GM10248 (cell line): ENCODE measurements at regions not wholly inside any gene's neighbourhood (a gene's known extent, or its start where the extent isn't known, plus 50 kb on each side); places are given as distances from the start of the nearest gene placed in this dataset.
"Not testable (repeated sequence)": the region's sequence is repeated elsewhere in the genome, so short reads cannot be mapped to it uniquely, and the experiment has no call there.

ENCODE experiments used
- CTCF ChIA-PET: fragments of 300-600 bp; sonication (Branson Sonifier 250); formaldehyde crosslinking; extraction: SDS; loops from one replicate; lab custom pipeline; 2021; ENCODE audit warnings: antibody characterized with exemption; lab: Yijun Ruan, JAX
- POLR2A ChIA-PET: fragments of 350-650 bp; sonication (Branson Sonifier 250); formaldehyde crosslinking; extraction: SDS; loops from one replicate; lab custom pipeline; 2020; ENCODE audit warnings: antibody characterized with exemption; lab: Yijun Ruan, JAX
- DNase-seq: peaks from one replicate; pipeline ENCODE4 v3.0.0; 2012; ENCODE audit errors: extremely low spot score
- TF ChIP-seq, protein P1 (sequence below): IDR thresholded peaks from 2 replicates; pipeline ENCODE4 v1.5.1; 2012; ENCODE audit warnings: mild to moderate bottlenecking, low read depth; ENCODE audit errors: extremely low read depth, missing control alignments, control extremely low read depth

DNA sequence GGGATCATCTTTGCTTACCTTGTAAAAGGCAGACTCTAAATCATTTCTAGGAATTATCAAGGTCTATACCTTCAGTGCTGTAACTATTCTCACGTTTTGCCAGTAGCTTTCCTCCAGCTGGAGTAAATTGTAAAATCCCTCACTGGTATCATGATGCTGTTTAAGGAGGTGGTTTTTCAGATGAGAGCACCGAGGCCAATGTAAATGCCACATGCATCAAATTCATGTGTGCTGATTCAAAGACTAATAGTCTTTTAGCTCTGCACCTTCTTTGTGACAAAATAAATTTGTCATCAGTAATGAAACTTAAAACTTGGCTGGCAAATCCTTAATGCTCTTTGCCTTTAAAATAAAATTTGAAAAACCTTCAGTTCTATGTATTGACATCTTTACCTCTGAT is 503.8 kb downstream of the SETD4 start:
- DNase-seq = no peak
- TF ChIP-seq, protein P1, sequence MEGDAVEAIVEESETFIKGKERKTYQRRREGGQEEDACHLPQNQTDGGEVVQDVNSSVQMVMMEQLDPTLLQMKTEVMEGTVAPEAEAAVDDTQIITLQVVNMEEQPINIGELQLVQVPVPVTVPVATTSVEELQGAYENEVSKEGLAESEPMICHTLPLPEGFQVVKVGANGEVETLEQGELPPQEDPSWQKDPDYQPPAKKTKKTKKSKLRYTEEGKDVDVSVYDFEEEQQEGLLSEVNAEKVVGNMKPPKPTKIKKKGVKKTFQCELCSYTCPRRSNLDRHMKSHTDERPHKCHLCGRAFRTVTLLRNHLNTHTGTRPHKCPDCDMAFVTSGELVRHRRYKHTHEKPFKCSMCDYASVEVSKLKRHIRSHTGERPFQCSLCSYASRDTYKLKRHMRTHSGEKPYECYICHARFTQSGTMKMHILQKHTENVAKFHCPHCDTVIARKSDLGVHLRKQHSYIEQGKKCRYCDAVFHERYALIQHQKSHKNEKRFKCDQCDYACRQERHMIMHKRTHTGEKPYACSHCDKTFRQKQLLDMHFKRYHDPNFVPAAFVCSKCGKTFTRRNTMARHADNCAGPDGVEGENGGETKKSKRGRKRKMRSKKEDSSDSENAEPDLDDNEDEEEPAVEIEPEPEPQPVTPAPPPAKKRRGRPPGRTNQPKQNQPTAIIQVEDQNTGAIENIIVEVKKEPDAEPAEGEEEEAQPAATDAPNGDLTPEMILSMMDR = no peak
- ChIA-PET POLR2A (no interaction called here), CTCF (no interaction called here)

DNA sequence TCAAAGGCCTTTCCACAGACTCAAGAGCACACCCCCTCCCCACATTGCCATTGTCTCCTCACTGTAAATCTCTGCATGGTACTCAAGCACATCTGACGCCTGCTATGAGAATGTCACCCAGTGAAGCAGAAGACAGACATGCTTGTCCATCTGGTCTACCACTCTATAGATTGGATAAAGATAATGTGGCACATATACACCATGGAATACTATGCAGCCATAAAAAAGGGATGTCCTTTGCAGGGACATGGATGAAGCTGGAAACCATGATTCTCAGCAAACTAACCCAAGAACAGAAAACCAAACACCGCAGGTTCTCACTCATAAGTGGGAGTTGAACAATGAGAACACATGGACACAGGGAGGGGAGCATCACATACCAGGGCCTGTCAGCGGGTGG is 503.4 kb upstream of the RUNX1 start:
- POLR2A ChIA-PET, CTCF ChIA-PET: not testable (repeated sequence)

DNA sequence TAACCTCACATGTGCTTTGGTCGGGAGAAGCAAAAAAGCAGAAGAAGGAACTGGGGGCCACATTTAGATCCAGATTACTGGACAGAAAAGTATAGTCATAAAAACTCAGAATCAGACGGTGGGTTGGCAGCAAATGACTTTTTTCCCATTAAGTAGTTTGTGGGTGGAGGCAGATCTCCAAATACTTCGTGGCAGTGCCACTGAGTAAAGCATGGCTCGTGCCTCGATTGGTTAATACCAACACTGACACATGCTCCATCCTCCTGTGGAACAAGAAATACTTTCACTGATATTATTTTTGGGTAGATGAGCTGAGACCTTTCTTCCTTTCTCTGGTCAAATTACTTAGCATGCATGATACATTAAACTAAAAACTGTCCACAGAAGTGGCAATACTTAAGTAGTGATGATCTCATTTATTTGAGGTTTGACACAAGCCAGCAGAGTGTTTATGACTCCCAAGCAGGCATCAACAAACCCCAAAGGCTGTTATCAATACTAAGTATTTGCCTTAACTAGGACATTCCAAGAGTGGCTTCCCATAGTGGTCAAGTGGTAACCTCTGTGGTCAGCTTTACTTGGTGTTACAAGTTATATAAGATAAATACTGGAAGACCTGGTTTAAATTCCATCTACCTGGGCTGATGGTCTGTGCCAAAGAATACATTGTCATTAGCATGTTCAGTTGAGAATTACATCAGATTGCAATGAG is 500.0 kb upstream of the RUNX1 start:
- TF ChIP-seq, protein P1 = no peak
- DNase-seq = no peak
- ChIA-PET CTCF (interaction anchor here (1.3 kb wide), 1 partner anchor 10 kb away, joined by 3 read pairs; no protein-coding TSS in a partner anchor), POLR2A (no interaction called here)

More for the DNA sequence above, 503.4 kb upstream of the RUNX1 start:
- DNase-seq = not testable (repeated sequence)

DNA sequence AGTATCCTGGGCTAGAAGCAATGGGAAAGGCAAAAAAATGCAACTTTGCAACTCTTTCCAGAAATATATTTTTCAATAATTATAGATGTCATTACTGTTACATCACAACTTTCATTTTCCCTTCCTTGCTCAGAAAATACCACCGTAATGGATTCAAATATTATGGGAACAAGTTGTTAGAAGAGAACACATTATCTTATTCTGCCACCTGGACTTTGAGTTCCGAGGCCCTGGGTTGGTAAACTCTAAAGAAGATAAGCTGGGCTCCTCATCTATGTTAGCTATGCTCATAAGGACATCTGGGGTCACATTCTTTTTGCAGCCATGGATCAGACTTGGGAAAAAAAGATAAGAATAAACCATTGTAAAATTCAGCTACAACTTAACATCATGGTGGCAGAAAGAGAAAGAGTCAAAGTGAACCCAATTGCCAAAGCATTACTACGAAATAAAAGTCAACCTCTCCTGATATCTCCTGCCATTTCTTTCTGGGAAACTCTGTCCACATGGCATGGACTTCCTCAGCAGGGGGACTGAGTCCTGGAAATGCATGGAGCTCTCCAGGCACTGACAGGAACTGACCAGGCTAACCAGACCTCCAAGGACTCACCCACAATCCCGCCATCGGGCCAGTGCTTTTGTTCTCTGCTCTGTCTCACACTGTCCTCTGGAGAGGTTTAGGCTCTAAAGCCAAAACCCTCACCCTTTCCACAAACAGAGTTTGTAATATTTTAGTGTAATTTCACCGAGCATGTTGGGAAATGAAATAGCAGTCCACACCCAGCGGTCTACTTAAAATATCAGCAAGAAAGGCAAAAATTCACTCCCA is 499.1 kb upstream of the RUNX1 start:
- DNase-seq = no peak
- CTCF ChIA-PET = interaction anchor here (1.3 kb wide), 1 partner anchor 9 kb away, joined by 3 read pairs; no protein-coding TSS in a partner anchor

DNA sequence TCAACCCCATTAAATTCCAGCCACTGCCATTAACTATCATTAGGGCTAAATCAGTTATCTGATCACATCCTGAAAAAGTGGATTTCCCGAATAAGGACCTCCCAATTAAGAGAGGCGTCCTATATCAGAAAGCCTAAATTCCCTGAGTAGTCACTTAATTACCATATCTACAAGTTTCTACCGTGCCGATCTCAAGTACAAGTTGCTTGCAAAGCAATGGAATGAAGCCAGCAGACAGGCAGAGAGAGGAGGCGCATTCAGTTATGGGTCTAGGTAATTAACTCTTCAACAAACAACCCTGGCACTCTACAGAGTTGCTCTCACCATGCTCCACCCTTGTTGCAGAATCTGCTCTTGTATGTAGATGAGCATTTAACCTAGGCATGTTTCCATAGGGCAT is 494.6 kb upstream of the RUNX1 start:
- CTCF ChIA-PET = interaction anchor here (1.7 kb wide), 1 partner anchor 9 kb away, joined by 7 read pairs; no protein-coding TSS in a partner anchor

More for the DNA sequence above, 499.1 kb upstream of the RUNX1 start:
- POLR2A ChIA-PET = no interaction called here
- TF ChIP-seq, protein P1 = no peak

DNA sequence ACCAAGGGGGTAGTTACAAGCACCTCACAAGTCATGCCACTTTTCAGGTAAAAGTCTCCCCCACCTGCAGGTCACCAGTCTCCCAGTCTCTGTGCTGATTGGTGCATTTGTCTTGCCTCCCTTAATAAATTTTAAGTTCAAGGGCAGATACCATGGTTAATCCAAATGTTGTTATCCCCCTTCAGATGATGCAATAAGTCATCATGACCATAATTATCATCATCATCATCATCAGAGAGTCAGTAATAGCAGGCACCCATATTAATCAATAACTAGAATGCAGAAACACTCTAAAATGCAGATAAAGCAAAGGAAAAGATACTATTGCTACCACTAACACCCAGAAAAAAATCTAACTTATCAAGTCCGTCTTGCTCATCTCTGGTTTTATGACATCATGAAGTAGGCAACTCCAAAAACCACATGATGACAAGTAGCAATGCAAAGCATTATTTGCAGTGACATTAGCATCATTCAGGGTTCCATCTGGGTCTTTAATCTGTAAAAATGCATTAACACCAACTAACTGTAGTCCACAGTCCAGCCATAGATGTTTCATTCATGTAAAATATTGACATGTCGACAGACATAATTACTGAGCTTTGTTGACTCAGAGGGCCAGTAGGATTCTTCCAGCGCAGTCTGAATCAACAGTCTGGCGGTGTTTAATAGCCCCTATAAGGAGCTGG is 492.0 kb upstream of the RUNX1 start:
- DNase-seq = no peak
- ChIA-PET CTCF (no interaction called here), POLR2A (no interaction called here)
- TF ChIP-seq, protein P1 = no peak

More for the DNA sequence above, 494.6 kb upstream of the RUNX1 start:
- POLR2A ChIA-PET = no interaction called here
- DNase-seq = no peak
- TF ChIP-seq, protein P1 = no peak
